Loucy (cell line): ENCODE measurements at regions not wholly inside any gene's neighbourhood (a gene's known extent, or its start where the extent isn't known, plus 50 kb on each side); places are given as distances from the start of the nearest gene placed in this dataset.

Source experiments
- H2AFZ ChIP-seq: fragments of 200-600 bp; sonication (generic); 2 replicates; pipeline ENCODE4 v1.6.0; 2016; ENCODE audit warnings: antibody characterized with exemption, mild to moderate bottlenecking, low read length, moderate library complexity
- H3F3A ChIP-seq: fragments of 200-600 bp; 2 replicates; pipeline ENCODE4 v1.6.0; 2016; ENCODE audit warnings: antibody characterized with exemption, low read depth, mild to moderate bottlenecking
- H3K27me3 ChIP-seq: fragments of 200-600 bp; sonication (generic); 2 replicates; pipeline ENCODE4 v1.6.1; 2014; ENCODE audit warnings: low read length, mild to moderate bottlenecking; ENCODE audit not compliant: insufficient read depth, poor library complexity, severe bottlenecking
- H3K36me3 ChIP-seq: fragments of 200-600 bp; sonication (generic); 2 replicates; pipeline ENCODE4 v1.6.1; 2016; ENCODE audit warnings: low read length; ENCODE audit not compliant: insufficient read depth
- H3K4me1 ChIP-seq: fragments of 200-600 bp; sonication (generic); 2 replicates; pipeline ENCODE4 v1.5.1; 2014; ENCODE audit warnings: low read length, mild to moderate bottlenecking; ENCODE audit not compliant: insufficient read depth, poor library complexity, severe bottlenecking
- H3K4me2 ChIP-seq: fragments of 200-600 bp; sonication (generic); 2 replicates; pipeline ENCODE4 v1.6.0; 2014; ENCODE audit warnings: antibody characterized with exemption, low read length, low read depth, mild to moderate bottlenecking; ENCODE audit not compliant: poor library complexity, severe bottlenecking
- H3K4me3 ChIP-seq: fragments of 200-600 bp; sonication (generic); 2 replicates; pipeline ENCODE4 v1.5.1; 2014; ENCODE audit warnings: low read length, mild to moderate bottlenecking, mixed read lengths; ENCODE audit not compliant: poor library complexity, severe bottlenecking
- H3K79me2 ChIP-seq: fragments of 200-600 bp; sonication (generic); 2 replicates; pipeline ENCODE4 v1.6.1; 2014; ENCODE audit warnings: low read length; ENCODE audit not compliant: insufficient read depth
- H3K9ac ChIP-seq: fragments of 200-600 bp; sonication (generic); 2 replicates; pipeline ENCODE4 v1.6.0; 2014; ENCODE audit warnings: mild to moderate bottlenecking, low read depth, low read length, moderate library complexity; ENCODE audit not compliant: poor library complexity, severe bottlenecking
- H3K9me2 ChIP-seq: fragments of 200-600 bp; sonication (generic); replicated peaks from 2 replicates; pipeline ENCODE4 v1.6.1; 2016; ENCODE audit warnings: low read depth, low read length, mixed read lengths
- H3K9me3 ChIP-seq: fragments of 200-600 bp; sonication (generic); 2 replicates; pipeline ENCODE4 v1.6.1; 2014; ENCODE audit warnings: mild to moderate bottlenecking, antibody characterized with exemption, low read length, low read depth; ENCODE audit not compliant: insufficient read depth
- H4K20me1 ChIP-seq: fragments of 200-600 bp; sonication (generic); 2 replicates; pipeline ENCODE4 v1.6.0; 2014; ENCODE audit warnings: antibody characterized with exemption, low read length, mild to moderate bottlenecking; ENCODE audit not compliant: insufficient read depth, poor library complexity, severe bottlenecking
- EZH2phosphoT487 ChIP-seq: fragments of 200-600 bp; IDR thresholded peaks from 2 replicates; pipeline ENCODE4 v1.6.1; 2018; ENCODE audit warnings: antibody characterized with exemption, mild to moderate bottlenecking, moderate library complexity, borderline replicate concordance
- TF ChIP-seq, protein P1 (sequence below): fragments of 200-600 bp; sonication (generic); conservative IDR thresholded peaks from 2 replicates; pipeline ENCODE4 v1.5.1; 2014; ENCODE audit warnings: mild to moderate bottlenecking, antibody characterized with exemption, low read length

DNA sequence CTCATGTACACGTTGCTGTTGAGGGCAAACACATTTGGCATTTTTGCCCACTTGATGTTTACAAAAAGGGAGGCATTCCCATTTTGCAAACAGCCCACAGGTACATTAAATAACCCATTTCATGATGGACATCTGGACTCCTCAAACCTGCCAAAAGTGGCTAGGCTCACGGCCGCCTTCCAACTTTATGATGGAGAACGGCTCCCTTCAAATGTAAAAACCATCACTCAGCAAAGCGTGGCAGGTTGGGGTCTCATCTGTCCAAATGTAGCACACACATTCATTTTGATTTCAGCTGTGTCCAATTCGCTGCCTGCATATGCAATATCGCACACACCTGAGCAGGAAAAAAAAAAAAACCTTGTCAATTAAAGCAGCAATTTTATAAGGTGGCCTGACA, 417.8 kb downstream of the TMEM114 start:
- TF ChIP-seq, protein P1, sequence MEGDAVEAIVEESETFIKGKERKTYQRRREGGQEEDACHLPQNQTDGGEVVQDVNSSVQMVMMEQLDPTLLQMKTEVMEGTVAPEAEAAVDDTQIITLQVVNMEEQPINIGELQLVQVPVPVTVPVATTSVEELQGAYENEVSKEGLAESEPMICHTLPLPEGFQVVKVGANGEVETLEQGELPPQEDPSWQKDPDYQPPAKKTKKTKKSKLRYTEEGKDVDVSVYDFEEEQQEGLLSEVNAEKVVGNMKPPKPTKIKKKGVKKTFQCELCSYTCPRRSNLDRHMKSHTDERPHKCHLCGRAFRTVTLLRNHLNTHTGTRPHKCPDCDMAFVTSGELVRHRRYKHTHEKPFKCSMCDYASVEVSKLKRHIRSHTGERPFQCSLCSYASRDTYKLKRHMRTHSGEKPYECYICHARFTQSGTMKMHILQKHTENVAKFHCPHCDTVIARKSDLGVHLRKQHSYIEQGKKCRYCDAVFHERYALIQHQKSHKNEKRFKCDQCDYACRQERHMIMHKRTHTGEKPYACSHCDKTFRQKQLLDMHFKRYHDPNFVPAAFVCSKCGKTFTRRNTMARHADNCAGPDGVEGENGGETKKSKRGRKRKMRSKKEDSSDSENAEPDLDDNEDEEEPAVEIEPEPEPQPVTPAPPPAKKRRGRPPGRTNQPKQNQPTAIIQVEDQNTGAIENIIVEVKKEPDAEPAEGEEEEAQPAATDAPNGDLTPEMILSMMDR = no peak
- TF ChIP-seq EZH2phosphoT487 = no peak
- H3K9me3 ChIP-seq = no peaks in the 10 kb centered on the region

GRCh38 chr16:8168016-8168415, 422.3 kb downstream of the TMEM114 start:
- H3K4me2 ChIP-seq = no peak overlapping the region
- H3F3A ChIP-seq = no peaks in the 10 kb centered on the region
- no peaks in the 10 kb centered on the region for H3K9me2 ChIP-seq
- no peaks in the 10 kb centered on the region for H3K9me3 ChIP-seq
- no peaks in the 10 kb centered on the region for H3K27me3 ChIP-seq
- no peak overlapping the region for H3K9ac ChIP-seq
- no peaks in the 10 kb centered on the region for H3K4me1 ChIP-seq
- H3K36me3 ChIP-seq = no peaks in the 10 kb centered on the region
- H2AFZ ChIP-seq = no peak overlapping the region
- no peak overlapping the region for H3K4me3 ChIP-seq
- H4K20me1 ChIP-seq = no peaks in the 10 kb centered on the region
- H3K79me2 ChIP-seq = no peaks in the 10 kb centered on the region
- no peak for TF ChIP-seq EZH2phosphoT487
- TF ChIP-seq, protein P1 = no peak

More for the DNA sequence above, 417.8 kb downstream of the TMEM114 start:
- Histone ChIP-seq H3K4me2 (no peak overlapping the region), H3K4me1 (no peaks in the 10 kb centered on the region), H2AFZ (no peak overlapping the region), H3K27me3 (no peaks in the 10 kb centered on the region), H4K20me1 (no peaks in the 10 kb centered on the region), H3K9me2 (no peaks in the 10 kb centered on the region), H3K4me3 (no peak overlapping the region), H3F3A (no peaks in the 10 kb centered on the region), H3K36me3 (no peaks in the 10 kb centered on the region), H3K79me2 (no peaks in the 10 kb centered on the region), H3K9ac (no peak overlapping the region)

- Histone ChIP-seq H3K36me3 (no peaks in the 10 kb centered on the region), H2AFZ (no peak overlapping the region), H3K9me3 (no peaks in the 10 kb centered on the region), H3K79me2 (no peaks in the 10 kb centered on the region), H4K20me1 (no peaks in the 10 kb centered on the region), H3K4me3 (no peak overlapping the region), H3K4me2 (no peak overlapping the region), H3K9me2 (no peaks in the 10 kb centered on the region), H3K9ac (no peak overlapping the region), H3F3A (no peaks in the 10 kb centered on the region), H3K4me1 (no peaks in the 10 kb centered on the region), H3K27me3 (no peaks in the 10 kb centered on the region)
- TF ChIP-seq, protein P1 = no peak
- TF ChIP-seq EZH2phosphoT487 = no peak
Observed at GRCh38 chr16:8167436-8167835, 422.9 kb downstream of the TMEM114 start.
